ENCODE measurements at regions not wholly inside any gene's neighbourhood (a gene's known extent, or its start where the extent isn't known, plus 50 kb on each side); places are given as distances from the start of the nearest gene placed in this dataset.

- H3K27me3 ChIP-seq (ENCODE audit: insufficient read depth, low read depth, severe bottlenecking), result peaks cover 46% of the 10 kb centered on the region
- H3K36me3 ChIP-seq, result no peaks in the 10 kb centered on the region
- TF ChIP-seq, protein P1, sequence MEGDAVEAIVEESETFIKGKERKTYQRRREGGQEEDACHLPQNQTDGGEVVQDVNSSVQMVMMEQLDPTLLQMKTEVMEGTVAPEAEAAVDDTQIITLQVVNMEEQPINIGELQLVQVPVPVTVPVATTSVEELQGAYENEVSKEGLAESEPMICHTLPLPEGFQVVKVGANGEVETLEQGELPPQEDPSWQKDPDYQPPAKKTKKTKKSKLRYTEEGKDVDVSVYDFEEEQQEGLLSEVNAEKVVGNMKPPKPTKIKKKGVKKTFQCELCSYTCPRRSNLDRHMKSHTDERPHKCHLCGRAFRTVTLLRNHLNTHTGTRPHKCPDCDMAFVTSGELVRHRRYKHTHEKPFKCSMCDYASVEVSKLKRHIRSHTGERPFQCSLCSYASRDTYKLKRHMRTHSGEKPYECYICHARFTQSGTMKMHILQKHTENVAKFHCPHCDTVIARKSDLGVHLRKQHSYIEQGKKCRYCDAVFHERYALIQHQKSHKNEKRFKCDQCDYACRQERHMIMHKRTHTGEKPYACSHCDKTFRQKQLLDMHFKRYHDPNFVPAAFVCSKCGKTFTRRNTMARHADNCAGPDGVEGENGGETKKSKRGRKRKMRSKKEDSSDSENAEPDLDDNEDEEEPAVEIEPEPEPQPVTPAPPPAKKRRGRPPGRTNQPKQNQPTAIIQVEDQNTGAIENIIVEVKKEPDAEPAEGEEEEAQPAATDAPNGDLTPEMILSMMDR (IDR thresholded peaks at IDR 0.05; ENCODE audit: low read depth, low read length), result no peak
- DNase-seq, result no peak
- no peaks in the 10 kb centered on the region for H3K9me3 ChIP-seq (ENCODE audit: severe bottlenecking)
- H3K27ac ChIP-seq, result no peak overlapping the region
- H3K4me3 ChIP-seq (ENCODE audit: low read depth, low read length), result no peak overlapping the region
These were observed 214.5 kb upstream of the CAMK1G start for GRCh38 chr1:209368864-209369598.

DNA sequence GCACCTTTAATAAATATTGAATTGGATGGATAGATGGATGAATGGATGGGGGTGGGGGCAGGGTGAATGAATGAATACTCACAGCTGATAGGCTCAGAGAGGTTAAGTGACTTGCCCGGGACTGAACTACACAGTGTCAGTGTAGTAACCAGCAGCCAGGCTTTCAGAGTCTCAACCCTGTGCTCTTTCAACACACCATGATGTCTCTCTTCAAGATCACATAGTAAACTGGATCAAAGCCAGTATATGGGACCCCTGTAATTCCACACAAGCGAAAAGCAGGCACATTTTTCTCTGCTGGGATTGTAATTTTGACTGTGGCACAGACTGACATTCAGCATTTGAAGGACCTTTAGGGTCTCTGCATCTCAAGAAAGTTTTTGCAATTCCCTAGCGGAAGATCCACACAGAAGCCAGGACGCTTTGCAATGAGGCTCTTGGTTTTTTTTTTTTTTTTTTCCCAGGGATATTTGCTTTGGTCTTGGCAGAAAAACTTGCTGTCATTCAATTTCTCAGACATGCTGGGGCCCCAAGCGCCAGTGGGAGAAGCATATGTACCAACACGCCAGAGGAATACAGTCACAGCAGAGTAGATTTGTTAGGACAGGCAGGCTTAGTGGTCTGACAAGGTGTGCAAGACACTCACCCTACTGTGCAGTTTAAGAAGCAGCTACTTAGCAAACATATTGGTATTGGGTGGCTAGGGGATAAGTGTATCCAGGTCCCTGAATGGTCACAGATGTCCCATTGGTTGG, 213.1 kb upstream of the CAMK1G start:
- Histone ChIP-seq H3K27me3 (ENCODE audit: insufficient read depth, low read depth, severe bottlenecking) (peaks cover 49% of the 10 kb centered on the region), H3K9me3 (ENCODE audit: severe bottlenecking) (no peaks in the 10 kb centered on the region), H3K27ac (no peak overlapping the region), H3K36me3 (no peaks in the 10 kb centered on the region), H3K4me3 (ENCODE audit: low read depth, low read length) (no peak overlapping the region)
- no peak for DNase-seq
- TF ChIP-seq, protein P1 (IDR thresholded peaks at IDR 0.05; ENCODE audit: low read depth, low read length), result no peak

DNA sequence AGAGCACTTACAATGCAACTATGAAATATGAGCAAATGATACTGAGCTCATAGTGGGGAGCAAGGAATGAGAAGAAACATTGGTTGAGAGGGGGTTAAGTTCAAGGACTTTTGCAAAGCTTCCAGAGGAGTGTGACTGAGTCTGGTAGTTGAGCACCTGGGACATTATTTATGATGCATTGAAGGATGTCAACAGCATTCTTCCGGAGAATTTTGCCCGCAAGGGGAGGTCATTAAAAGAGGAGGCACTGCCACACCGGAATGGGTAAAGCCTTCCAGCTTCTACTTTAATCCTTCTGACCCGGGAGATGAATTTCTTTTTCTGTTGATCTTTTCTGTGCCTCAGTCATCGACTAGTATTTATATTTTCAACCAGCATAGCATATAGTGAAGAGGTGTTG, 208.4 kb upstream of the CAMK1G start:
- Histone ChIP-seq H3K9me3 (ENCODE audit: severe bottlenecking) (no peaks in the 10 kb centered on the region), H3K36me3 (no peaks in the 10 kb centered on the region), H3K27ac (no peak overlapping the region), H3K27me3 (ENCODE audit: insufficient read depth, low read depth, severe bottlenecking) (peaks cover 38% of the 10 kb centered on the region), H3K4me3 (ENCODE audit: low read depth, low read length) (no peak overlapping the region)
- DNase-seq, result no peak
- TF ChIP-seq, protein P1 (IDR thresholded peaks at IDR 0.05; ENCODE audit: low read depth, low read length), result no peak

- Histone ChIP-seq H3K9me3 (ENCODE audit: severe bottlenecking) (no peaks in the 10 kb centered on the region), H3K36me3 (no peaks in the 10 kb centered on the region), H3K27me3 (ENCODE audit: insufficient read depth, low read depth, severe bottlenecking) (peaks cover 40% of the 10 kb centered on the region), H3K27ac (no peak overlapping the region), H3K4me3 (ENCODE audit: low read depth, low read length) (no peak overlapping the region)
- DNase-seq, result no peak
- TF ChIP-seq, protein P1 (IDR thresholded peaks at IDR 0.05; ENCODE audit: low read depth, low read length), result no peak
These were observed 207.7 kb upstream of the CAMK1G start for GRCh38 chr1:209375671-209376365.

DNA sequence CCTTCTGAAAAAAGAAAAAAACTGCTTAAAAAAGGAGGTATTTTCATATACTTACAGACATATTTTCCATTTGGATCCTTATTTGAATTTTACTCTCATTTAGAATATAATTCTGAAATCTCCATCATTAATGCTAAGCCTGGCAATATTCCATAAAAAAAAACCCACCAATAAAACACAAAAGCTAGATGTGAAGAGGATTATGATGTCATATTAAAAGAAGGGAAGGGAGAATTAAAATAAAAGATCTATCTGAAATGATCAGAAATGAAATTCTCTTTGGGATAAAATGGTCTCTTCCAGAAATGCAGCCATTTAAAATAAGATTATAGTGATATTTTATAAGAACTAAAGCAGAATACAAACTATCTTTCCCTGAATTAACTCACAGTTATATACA, 206.7 kb upstream of the CAMK1G start:
- Histone ChIP-seq H3K27me3 (ENCODE audit: insufficient read depth, low read depth, severe bottlenecking) (peaks cover 38% of the 10 kb centered on the region), H3K27ac (no peak overlapping the region), H3K4me3 (ENCODE audit: low read depth, low read length) (no peak overlapping the region), H3K36me3 (no peaks in the 10 kb centered on the region), H3K9me3 (ENCODE audit: severe bottlenecking) (no peaks in the 10 kb centered on the region)
- DNase-seq, result no peak
- TF ChIP-seq, protein P1 (IDR thresholded peaks at IDR 0.05; ENCODE audit: low read depth, low read length), result no peak

All from WERI-Rb-1 (cell line).